ENCODE measurements at regions not wholly inside any gene's neighbourhood (a gene's known extent, or its start where the extent isn't known, plus 50 kb on each side); places are given as distances from the start of the nearest gene placed in this dataset.
"Not testable (repeated sequence)": the region's sequence is repeated elsewhere in the genome, so short reads cannot be mapped to it uniquely, and the experiment has no call there.

- DNase-seq, result no peak
Measured at GRCh38 chr7:68321776-68322496, 1276.3 kb upstream of the AUTS2 start.

DNA sequence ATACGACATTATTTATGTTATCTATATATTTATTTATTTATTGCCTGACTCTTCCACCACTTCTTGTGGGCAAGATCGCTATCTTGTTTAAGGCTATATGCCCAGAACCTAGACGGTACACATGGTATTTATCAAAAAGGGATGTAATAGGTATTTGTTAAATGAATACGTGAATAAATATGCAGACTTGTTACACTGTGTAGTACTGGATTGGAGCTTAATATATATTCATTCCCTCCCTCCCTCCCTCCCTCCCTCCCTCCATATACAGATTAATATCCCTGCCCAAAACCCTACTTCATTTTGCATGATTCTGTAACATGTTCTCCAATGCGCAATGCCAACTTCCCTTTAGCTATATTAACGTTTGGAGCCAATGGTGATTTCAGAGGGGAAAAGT, 1273.7 kb upstream of the AUTS2 start:
- DNase-seq, result no peak

GRCh38 chr7:68334216-68334615, 1264.1 kb upstream of the AUTS2 start:
- no peak for DNase-seq

- no peak for DNase-seq
Measured at GRCh38 chr7:68334636-68335272, 1263.5 kb upstream of the AUTS2 start.

DNA sequence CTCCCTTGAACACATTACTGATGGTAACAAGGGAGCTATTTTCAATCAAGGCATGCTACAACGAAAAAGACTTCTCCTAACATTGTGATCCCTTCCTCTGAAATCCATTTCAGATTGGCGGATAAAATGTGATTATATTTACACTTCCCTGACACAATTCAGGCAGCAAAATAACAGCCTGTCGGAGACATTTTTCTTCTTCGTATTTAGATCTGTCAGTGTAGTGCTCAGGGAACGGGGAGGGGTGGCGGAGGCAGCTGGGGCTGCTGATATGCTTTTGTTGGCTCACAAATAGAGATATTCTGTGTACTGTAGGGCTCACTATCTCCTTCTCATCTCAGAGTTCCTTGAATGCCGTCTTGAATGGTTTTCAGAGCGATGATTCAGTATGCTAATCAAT, 1261.7 kb upstream of the AUTS2 start:
- DNase-seq, result no peak

GRCh38 chr7:68348401-68348800, 1249.9 kb upstream of the AUTS2 start:
- DNase-seq, result no peak

GRCh38 chr7:68362745-68363518, 1235.3 kb upstream of the AUTS2 start:
- DNase-seq, result no peak

DNA sequence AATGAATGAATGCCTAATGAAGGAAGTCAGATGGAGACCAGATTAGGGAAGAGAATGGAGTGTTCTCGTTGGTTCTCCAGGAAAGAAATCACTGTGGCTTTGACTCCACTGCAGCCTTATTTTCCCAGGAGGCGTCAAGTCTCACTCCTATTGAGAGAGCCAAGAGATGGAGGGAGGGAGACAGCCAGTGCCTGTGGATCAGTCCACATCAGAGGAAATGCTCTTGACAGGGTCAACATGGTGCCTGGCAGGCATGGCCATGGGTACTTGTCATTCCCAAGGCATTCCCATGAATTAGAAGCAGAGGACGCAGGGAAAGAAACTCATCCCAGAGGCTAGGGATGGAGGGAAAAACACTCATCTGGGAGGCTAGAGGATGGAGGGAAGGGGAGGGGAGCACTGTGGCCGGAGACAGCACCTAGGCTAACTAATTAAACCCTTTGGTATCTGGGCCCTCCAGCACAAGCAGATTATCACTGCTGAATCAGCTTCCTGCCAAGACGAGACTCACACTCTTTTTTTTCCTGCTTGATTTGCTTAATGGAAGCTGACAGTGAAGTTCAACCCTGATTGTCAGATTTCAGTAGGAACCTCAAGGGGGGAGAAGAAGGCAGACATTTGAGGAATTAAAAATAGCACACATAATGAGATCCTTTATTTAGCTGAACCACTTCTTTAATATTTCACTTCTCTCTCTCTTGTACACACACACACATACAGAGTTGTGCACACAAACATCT, 1233.2 kb upstream of the AUTS2 start:
- DNase-seq, result no peak

DNA sequence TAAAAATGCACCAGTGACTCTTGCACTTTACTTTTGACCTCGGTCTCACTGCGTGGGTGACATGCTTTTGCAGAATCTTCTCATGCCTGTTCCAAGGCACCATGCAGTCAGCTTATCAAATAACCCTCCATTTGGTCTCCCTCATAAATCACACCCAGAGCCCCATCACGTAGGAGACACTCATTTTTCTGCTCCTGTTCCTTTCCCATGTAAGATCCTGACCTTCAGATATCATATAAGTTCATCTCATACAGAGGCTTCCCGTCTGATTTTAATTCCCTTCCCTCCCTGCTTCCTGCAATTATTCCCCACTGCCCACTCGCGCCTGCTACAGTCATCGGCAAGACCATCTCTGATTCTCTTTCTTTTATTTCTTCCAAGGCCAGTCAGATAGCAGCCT, 1226.3 kb upstream of the AUTS2 start:
- DNase-seq, result no peak

DNA sequence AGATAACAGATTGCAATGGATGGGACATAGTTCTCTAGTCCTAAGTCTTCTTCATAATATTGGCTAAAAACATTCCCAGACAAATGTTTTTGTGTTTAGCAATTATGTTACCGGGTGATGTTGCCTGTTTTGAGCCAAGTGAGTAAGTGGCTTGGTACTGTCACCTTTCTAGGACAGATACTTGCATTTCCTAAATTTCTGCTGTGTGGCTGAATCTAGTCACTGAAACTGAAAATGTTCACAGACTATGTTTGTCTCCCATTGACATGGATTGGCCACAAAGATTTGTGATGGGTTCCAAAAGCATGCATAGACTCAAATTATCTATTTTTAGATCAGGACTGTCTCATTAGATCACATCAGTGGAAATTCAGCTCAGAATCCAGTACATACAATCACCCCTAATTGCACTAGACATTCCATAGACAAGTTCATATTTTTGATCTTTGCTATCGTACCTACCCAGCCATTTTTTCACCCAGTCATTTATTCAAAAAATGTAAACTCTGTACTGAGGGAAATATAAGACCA, 1222.1 kb upstream of the AUTS2 start:
- no peak for DNase-seq

DNA sequence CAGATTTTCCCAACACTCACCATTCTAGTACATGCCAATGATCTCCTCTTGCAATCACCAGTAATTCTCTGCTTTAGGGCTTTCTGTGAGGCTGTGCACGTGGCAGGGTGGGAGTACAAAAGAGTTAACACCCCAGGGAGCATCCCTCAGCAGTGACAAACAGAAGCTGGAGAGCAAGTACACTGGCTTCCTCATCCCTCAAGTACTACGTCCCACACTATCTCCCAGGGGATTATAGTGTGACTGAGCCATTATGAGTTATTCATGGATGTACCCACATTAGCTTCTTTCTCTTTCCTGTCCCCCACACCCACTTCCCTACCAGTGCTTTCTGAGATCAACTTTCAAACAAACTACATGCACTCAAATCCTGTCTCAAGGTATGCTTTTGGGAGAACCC, 1216.5 kb upstream of the AUTS2 start:
- DNase-seq, result no peak

DNA sequence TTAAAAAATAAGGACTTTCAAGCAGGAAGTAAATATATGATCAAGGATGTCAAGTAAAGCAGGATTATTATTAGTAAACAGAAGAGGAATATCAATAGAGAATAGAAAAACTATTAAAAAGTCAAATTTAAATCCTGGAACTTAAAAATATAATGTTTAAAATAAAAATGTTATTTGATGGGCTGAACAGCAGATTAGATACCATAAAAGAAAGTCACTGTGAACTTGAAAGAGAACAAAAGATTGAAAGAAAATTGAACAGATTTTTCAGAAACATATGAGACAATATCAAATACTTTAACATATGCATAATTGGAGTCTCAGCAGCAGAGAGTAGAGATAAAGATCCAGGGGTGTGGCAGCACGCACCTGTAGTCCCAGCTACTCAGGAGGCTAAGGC, 1213.7 kb upstream of the AUTS2 start:
- no peak for DNase-seq

- DNase-seq, result no peak
Measured at GRCh38 chr7:68393051-68393450, 1205.2 kb upstream of the AUTS2 start.

DNA sequence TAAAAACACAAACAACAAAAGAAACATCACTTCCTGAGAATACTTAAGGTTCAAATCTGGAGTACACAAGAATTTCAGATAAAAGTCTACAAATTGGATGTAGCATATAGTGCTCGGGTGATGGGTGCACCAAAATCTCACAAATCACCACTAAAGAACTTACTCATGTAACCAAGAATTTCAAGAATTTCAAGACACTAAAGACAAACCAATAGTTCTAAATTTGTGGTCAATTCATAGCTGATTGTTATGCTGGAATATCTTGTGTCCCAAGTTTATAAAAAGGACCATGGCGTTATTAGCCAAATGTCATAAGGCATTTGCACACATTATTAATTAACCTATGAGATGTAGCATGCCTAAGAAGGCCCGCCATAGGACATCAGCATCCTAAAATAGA, 1204.1 kb upstream of the AUTS2 start:
- DNase-seq, result no peak

DNA sequence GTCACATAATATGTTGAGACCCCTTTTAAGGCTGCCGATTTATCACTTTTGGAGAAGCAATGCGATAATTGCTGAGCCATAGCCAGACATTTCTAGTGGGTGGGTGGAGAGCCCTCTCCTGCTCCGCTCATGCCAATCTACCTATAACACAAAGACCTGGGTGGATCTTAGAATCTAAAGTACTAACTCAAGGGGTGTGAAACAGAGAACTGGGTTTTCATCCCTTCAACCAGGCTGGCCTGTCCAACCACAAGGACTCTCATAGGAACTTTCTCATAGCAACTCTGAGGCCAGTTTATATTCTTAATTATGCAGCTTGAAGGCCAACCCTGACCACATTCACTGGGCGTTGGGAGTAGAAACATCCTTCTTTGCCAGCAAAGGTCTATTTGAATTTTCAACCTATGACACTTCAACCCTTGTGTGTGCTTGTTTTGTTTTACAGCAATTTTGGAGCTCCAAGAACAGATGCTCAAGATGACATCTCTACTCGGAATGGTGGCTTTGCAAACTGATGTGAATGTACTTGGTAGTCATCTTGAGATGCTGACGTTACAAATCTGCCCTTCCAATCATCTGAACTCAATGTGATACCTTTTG, 1198.2 kb upstream of the AUTS2 start:
- DNase-seq, result no peak

DNA sequence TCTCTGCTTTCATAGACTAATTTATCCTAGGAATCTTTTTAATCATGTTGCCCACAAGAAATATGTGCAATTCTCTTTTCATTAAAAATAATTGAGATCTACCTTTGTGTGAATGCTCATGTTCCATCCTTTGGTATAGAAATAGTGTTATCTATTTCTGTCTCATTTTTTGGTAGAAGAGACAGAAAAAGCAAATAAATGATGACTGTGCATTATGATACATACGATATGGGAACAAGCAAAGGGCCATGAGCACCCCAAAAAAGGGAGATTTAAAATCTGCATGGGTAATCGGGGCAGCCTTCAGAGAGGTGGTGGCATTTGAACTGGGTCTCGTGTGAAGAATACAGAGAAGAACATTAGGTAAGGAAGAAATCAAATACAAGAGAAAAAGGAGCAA, 1197.5 kb upstream of the AUTS2 start:
- no peak for DNase-seq

GRCh38 chr7:68401313-68401712, 1197.0 kb upstream of the AUTS2 start:
- DNase-seq, result no peak

DNA sequence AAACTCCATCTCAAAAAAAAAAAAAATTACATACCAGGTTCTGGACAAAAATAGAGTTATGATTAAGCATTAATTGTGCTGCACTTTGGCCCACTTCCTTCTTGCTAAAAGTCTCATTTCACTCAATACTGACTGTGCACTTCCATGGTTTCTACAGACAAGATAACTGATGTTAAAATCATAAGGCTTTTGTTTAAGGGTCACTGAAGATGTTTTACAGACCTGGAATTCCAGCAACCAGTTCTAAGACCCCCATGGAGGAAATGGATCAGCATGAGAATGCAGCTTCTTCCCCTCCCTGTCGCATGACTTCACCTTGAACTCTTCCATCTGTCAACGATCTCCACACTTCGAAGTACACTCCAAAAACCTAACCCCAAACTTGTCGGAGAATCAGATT, 1191.8 kb upstream of the AUTS2 start:
- no peak for DNase-seq

DNA sequence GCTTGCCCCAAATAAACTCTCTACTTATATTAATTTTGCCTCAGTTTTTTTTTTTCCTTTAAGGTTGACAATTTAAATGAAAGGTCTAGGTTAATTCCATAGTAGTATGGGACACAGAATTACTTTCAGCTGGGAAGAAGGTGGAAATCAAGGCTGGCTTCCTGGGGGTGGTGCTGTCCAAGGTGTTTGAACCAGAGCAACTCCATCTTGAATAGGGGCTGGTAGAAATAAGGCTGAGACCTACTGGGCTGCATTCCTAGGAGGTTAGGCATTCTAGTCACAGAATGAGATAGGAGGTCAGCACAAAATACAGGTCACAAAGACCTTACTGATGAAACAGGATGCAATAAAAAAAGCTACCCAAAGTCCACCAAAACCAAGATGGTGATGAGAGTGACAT, 1190.8 kb upstream of the AUTS2 start:
- DNase-seq, result no peak

- no peak for DNase-seq
Measured at GRCh38 chr7:68408873-68409272, 1189.4 kb upstream of the AUTS2 start.

DNA sequence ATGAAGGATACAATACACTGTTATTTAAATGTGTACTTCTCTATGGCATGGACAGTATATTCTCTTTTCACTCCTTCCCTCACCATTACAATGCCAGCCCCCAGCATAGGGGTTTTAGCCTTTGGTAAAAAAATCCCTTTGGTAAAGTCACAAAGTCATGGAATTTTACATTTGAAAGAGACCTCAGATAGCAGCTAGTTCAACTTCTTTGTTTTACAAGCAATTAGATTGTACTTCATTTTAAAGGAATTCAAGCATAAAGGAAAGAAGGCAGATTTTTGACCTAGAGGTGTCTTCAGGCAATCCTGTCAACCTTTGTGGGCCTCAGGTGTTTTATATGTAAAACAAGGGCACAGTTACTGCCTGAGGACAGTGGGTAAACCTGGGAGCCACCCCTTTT, 1188.4 kb upstream of the AUTS2 start:
- no peak for DNase-seq

- not testable (repeated sequence) for DNase-seq
Measured at GRCh38 chr7:68410693-68411092, 1187.6 kb upstream of the AUTS2 start.

DNA sequence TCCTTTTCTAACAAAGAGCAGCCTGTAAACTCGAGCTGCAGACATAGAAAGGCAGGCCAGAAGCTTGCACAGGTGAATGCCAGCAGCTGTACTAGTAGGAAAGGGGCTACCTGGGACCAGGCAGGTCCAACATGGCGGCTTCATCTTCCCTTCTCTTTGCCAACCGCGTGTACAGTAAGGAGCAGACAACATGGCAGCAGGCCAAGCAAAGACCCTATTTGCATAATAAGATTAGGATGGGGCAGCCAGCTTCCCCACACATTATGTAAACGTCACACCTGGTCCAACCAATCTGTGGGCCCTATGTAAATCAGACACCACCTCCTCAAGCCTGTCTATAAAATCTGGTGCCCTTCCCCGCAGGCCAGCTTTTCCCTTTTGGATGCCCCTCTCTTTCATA, 1186.5 kb upstream of the AUTS2 start:
- no peak for DNase-seq

Data from activated CD8-positive, alpha-beta memory T cell treated with anti-CD3 and anti-CD28 coated beads for 24 hours (primary cell).